GM19025 (cell line): ENCODE measurements at regions not wholly inside any gene's neighbourhood (a gene's known extent, or its start where the extent isn't known, plus 50 kb on each side); places are given as distances from the start of the nearest gene placed in this dataset.
"Not testable (repeated sequence)": the region's sequence is repeated elsewhere in the genome, so short reads cannot be mapped to it uniquely, and the experiment has no call there.

Source experiments
- ATAC-seq: cut with Tn5 transposase; IDR thresholded peaks from one replicate; pipeline ENCODE4 v1.9.1; 2021; ENCODE audit warnings: mild to moderate bottlenecking, low read depth, moderate library complexity; ENCODE audit not compliant: unreplicated experiment

GRCh38 chr13:63855457-63856118 is 2439.9 kb upstream of the PCDH20 start:
- no peak for ATAC-seq

GRCh38 chr13:63853816-63854215 is 2438.2 kb upstream of the PCDH20 start:
- no peak for ATAC-seq

DNA sequence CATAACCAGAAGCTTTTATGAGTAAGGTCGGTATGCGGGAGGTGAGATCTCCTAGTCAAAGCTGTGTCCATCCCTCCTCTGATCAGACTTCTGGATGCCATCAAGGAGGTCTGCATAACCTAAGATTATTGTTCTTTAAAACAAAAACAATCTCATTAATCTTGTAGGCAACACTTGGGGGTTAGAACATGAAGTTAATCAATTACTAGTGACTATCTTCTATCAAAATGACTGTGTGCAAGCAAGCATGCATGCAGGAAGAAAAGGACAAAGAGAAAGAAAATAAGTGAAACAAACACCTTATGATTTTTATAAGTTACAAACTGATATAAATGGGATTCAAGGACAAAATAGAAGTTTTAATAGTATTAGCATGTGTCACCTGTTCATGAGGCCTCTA is 2435.9 kb upstream of the PCDH20 start:
- no peak for ATAC-seq

DNA sequence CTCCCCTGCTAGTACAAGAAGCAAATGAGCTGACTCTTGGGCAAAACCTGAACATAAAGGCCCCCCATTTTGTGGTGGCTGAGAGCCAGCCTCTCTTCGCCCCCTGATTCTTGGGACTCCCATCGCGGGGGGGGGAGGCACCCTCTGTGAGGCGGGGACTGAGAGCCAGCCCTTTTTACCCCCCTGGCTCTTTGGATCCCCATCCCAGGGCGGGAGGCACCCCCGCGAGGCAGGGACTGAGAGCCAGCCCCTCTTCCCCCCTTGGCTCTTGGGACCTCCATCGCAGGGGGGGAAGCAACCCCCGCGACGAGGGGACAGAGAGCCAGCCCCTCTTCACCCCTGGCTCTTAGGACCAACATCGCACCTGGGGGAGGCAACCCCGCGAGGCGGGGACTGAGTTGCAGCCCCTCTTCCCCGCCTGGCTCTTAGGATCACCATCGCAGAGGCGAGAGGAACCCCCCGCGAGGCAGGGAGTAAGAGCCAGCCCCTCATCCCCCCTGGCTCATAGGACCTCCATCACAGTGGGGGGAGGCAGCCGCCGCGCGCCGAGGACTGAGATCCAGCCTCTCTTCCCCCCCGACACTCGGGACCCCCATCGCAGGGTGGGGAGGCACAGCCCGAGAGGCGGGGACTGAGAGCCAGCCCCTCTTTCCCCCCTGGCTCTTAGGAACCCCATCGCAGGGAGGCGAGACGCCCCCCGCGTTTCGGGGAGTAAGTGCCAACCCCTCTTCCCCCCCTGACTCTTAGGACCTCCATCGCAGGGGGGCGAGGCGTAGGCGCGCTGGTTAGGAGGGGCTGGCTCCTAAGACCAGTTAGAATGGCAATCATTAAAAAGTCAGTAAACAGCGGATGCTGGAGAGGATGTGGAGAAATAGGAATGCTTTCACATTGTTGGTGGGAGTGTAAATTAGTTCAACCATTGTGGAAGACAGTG is 2428.4 kb upstream of the PCDH20 start:
- no peak for ATAC-seq

GRCh38 chr13:63842102-63842501 is 2426.5 kb upstream of the PCDH20 start:
- no peak for ATAC-seq

DNA sequence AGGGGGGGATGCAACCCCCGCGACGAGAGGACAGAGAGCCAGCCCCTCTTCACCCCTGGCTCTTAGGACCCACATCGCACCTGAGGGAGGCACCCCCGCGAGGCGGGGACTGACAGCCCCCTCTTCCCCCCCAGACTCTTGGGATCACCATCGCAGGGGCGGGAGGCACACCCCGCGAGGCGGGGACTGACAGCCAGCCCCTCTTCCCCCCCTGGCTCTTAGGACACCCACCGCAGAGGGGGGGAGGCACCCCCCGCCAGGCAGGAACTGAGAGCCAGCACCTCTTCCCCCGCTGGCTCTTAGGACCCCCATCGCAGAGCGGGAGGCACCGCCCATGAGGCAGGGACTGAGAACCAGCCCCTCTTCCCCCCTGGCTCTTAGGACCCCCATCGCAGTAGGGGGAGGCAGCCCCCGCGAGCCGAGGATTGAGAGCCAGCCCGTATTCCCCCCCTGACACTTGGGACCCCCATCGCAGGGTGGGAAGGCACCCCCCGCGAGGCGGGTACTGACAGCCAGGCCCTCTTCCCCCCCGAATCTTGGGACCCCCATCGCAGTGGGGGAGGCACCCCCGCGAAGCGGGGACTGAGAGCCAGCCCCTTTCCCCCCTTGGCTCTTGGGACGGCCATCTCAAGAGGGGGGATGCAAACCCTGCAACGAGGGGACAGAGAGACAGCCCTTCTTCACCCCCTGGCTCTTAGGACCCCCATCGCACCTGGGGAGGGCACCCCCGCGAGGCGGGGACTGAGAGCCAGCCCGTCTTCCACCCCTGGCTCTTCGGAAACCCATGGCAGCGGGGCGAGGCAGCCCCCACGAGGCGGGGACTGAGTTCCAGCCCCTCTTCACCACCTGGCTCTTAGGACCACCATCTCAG is 2425.1 kb upstream of the PCDH20 start:
- ATAC-seq, result no peak

- no peak for ATAC-seq
These were observed 2422.9 kb upstream of the PCDH20 start for GRCh38 chr13:63838366-63839110.

- not testable (repeated sequence) for ATAC-seq
These were observed 2422.1 kb upstream of the PCDH20 start for GRCh38 chr13:63837701-63838100.

GRCh38 chr13:63829609-63830008 is 2414.0 kb upstream of the PCDH20 start:
- not testable (repeated sequence) for ATAC-seq

GRCh38 chr13:63821785-63822184 is 2406.1 kb upstream of the PCDH20 start:
- ATAC-seq, result not testable (repeated sequence)

- ATAC-seq, result not testable (repeated sequence)
These were observed 2395.9 kb upstream of the PCDH20 start for GRCh38 chr13:63811428-63812004.

DNA sequence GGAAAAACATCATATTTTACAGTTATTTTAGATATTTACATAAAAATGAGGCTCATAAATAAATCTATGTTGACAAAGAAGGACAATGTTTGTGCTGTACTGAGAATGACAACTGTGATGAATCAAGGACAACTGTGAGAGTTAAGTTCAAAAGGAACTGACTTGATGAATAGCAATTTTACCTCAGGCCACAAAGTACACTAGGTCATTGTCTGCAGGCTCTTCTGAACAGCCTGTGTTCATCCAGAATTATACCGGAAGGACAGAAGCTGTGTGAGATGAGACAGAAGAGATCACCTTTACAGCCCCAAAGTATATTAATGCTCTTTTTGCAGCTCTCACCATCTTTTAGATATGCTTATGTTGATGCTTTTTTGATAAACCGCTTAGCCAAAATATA is 2375.5 kb upstream of the PCDH20 start:
- not testable (repeated sequence) for ATAC-seq

DNA sequence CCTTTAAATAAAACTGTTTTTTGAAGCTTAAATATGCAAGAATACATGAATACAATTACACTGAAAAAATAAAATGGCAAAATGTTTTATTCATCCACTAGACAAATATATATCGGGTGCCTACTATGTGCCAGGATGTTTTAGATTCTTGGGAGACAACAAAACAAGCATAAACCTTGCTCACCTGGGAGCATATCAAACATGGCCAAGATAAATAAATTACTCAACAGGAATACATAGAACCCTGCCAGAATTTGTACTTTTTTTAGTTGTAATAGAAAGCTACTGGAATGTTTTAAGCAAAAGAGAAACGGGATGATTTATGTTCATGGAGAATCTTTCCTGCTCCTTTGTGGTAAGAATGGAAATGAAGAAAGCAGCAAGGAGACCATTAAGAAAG is 2358.5 kb upstream of the PCDH20 start:
- ATAC-seq, result no peak

DNA sequence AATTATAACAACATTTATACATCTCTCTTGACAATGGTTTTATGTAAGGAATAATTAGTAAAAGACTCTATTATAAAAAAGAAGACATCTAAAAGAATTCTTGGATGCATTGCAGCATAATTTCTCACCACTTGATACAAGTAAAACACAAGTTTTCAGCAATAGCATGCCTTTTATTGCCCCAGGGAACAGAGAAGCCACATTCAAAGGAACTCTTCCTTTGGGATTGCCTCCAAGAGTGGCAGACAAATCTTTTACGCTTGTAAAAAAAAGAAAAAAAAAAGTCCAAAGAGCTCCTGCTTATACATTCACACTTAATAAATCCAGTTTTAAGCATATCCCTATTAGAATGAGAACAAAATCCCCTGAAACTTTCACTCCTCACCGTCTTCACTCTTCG is 2357.8 kb upstream of the PCDH20 start:
- ATAC-seq, result no peak

GRCh38 chr13:63757683-63758082 is 2342.0 kb upstream of the PCDH20 start:
- not testable (repeated sequence) for ATAC-seq

- ATAC-seq, result not testable (repeated sequence)
These were observed 2334.2 kb upstream of the PCDH20 start for GRCh38 chr13:63749857-63750256.

- ATAC-seq, result not testable (repeated sequence)
These were observed 2326.1 kb upstream of the PCDH20 start for GRCh38 chr13:63741814-63742101.

DNA sequence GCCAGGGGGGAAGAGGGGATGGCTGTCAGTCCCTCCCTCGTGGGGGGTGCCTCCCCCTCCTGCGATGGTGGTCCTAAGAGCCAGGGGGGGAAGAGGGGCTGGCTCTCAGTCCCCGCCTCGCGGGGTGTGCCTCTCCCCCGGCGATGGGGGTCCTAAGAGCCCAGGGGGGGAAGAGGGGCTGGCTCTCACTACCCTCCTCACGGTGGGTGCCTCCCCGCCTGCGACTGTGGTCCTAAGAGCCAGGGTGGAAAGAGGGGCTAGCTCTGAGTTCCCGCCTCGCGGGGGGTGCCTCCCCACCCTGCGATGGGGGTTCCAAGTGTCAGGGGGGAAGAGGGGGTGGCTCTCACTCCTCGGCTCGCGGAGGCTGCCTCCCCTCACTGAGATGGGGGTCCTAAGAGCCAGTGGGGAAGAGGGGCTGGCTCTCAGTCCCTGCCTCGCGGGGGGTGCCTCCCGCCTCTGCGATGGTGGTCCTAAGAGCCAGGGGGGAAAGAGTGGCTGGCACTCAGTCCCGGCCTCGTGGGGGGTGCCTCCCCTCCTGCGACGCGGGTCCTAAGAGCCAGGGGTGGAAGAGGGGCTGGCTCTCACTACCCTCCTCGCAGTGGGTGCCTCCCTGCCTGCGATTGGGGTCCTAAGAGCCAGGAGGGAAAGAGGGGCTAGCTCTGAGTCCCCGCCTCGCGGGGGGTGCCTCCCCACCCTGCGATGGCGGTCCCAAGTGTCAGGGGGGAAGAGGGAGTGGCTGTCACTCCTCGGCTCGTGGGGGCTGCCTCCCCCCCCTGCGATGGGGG is 2325.6 kb upstream of the PCDH20 start:
- ATAC-seq, result no peak

GRCh38 chr13:63739112-63739735 is 2323.6 kb upstream of the PCDH20 start:
- ATAC-seq, result not testable (repeated sequence)
